ENCODE measurements at regions not wholly inside any gene's neighbourhood (a gene's known extent, or its start where the extent isn't known, plus 50 kb on each side); places are given as distances from the start of the nearest gene placed in this dataset.

GRCh38 chr22:48261706-48262105 lies 1499.3 kb downstream of the TBC1D22A start:
- TF ChIP-seq, protein P1, sequence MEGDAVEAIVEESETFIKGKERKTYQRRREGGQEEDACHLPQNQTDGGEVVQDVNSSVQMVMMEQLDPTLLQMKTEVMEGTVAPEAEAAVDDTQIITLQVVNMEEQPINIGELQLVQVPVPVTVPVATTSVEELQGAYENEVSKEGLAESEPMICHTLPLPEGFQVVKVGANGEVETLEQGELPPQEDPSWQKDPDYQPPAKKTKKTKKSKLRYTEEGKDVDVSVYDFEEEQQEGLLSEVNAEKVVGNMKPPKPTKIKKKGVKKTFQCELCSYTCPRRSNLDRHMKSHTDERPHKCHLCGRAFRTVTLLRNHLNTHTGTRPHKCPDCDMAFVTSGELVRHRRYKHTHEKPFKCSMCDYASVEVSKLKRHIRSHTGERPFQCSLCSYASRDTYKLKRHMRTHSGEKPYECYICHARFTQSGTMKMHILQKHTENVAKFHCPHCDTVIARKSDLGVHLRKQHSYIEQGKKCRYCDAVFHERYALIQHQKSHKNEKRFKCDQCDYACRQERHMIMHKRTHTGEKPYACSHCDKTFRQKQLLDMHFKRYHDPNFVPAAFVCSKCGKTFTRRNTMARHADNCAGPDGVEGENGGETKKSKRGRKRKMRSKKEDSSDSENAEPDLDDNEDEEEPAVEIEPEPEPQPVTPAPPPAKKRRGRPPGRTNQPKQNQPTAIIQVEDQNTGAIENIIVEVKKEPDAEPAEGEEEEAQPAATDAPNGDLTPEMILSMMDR (IDR thresholded peaks at IDR 0.05; ENCODE audit: insufficient read depth, low read depth, low read length, missing control alignments), result no peak
- DNase-seq (ENCODE audit: low read depth), result no peak

DNA sequence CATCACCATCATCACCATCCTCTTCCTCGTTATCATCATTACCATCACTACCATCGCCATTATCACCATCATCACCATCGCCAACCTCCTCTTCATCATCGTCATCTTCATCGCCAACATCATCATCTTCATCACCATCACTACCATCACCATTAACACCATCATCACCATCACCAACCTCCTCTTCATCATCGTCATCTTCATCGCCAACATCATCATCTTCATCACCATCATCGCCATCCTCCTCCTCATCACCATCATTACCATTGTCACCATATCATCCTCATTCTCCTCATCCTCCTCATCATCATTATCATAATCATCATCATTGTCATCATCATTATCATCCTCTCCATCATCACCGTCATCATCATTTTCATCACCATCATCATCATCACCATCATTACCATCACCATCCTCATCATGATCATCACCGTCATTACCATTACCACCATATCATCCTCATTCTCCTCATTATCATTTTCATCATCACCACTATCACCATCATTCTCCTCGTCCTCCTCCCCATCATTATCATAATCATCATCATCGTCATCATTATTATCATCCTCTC lies 1498.7 kb downstream of the TBC1D22A start:
- TF ChIP-seq, protein P1 (IDR thresholded peaks at IDR 0.05; ENCODE audit: insufficient read depth, low read depth, low read length, missing control alignments), result no peak
- no peak overlapping the region for H3K4me3 ChIP-seq (ENCODE audit: low read length)
- no peak for DNase-seq (ENCODE audit: low read depth)

More at GRCh38 chr22:48261706-48262105, 1499.3 kb downstream of the TBC1D22A start:
- H3K4me3 ChIP-seq (ENCODE audit: low read length), result no peak overlapping the region

DNA sequence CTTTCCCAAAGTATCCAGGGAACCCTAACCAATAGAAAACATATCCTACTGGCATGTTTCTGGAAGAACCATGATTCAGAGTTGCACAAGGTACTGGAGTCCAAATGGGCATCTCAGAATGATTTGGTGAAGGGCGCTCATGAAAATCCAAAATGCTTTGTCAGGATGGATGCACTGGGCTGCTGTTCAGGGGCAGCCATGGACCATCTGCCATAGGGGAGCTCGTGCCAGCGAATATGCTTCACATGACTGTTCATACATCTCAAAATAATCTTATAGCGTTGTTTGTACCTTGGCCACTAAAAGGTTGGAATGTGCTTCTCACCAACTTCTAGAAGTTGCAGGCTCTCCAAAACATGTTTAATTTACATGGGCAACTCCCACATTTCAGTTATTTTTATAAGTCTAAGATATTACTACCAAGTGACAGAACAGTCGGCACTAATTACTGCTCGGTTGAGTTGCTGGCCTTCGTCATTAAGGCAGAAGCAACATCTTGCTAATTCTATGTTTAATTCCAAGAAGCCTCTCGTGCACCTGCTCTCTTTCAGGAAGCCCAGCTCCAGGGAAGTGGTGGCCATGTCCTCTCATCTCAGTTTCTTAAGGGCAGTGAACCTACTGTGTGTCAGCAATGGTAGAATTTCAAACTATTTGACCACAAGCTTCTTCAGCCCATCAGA lies 1497.7 kb downstream of the TBC1D22A start:
- TF ChIP-seq, protein P1 (IDR thresholded peaks at IDR 0.05; ENCODE audit: insufficient read depth, low read depth, low read length, missing control alignments), result no peak
- DNase-seq (ENCODE audit: low read depth), result no peak
- H3K4me3 ChIP-seq (ENCODE audit: low read length), result no peak overlapping the region

- TF ChIP-seq, protein P1 (IDR thresholded peaks at IDR 0.05; ENCODE audit: insufficient read depth, low read depth, low read length, missing control alignments), result no peak
- no peak overlapping the region for H3K4me3 ChIP-seq (ENCODE audit: low read length)
- no peak for DNase-seq (ENCODE audit: low read depth)
These were observed 1496.4 kb downstream of the TBC1D22A start for GRCh38 chr22:48258811-48259210.

DNA sequence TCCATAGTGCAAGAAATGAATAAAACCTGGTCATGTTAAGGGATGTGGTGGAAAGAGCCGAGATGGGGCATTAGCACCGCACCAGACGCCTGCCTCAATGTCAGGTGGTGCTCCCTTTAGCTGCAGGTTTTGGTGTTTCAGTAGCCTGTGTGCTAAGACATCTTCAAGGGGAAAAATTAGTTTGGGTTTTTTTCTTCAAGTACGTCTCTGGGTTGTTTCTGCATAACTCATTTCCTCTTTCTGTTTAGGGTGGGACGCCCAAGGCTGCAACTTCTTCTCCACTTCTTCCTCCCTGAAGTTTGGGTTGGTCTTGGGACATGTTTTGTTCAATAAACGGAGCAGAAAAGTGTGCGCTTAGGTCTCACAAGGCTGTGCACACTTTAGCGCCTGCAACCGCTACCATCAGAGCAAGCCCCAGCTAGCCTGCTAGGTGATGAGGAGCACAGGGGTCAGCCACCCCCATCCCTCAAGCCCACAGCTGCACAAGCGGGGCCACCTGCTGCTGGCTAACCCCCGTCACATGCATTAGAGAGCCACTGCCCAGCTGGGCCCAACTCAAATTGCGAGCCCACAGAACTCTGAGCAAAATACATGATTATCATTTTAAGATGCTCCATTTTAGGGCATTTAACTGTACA lies 1495.7 kb downstream of the TBC1D22A start:
- DNase-seq (ENCODE audit: low read depth), result no peak
- TF ChIP-seq, protein P1 (IDR thresholded peaks at IDR 0.05; ENCODE audit: insufficient read depth, low read depth, low read length, missing control alignments), result no peak
- no peak overlapping the region for H3K4me3 ChIP-seq (ENCODE audit: low read length)

DNA sequence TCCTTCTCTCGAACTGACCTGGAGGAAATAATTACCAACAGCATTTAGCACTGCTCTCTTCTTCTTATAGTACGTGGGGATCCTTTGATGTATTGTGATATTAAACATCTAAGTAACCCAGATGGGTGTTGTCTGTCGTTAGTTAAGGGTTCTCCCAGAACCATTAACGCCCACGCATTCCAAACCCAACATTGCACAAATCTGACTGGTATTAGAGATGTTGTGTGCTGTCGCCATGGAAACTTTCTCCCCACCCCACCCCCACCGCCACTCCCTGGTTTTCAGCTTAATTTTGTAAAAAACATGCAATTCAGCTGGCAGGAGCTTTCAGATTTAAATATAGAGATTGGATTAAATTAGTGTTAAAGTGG lies 1495.2 kb downstream of the TBC1D22A start:
- no peak for DNase-seq (ENCODE audit: low read depth)
- TF ChIP-seq, protein P1 (IDR thresholded peaks at IDR 0.05; ENCODE audit: insufficient read depth, low read depth, low read length, missing control alignments), result no peak

More for the DNA sequence above, 1495.2 kb downstream of the TBC1D22A start:
- H3K4me3 ChIP-seq (ENCODE audit: low read length), result no peak overlapping the region

All from epithelial cell of esophagus (primary cell).